H1 (cell line): ENCODE measurements at regions not wholly inside any gene's neighbourhood (a gene's known extent, or its start where the extent isn't known, plus 50 kb on each side); places are given as distances from the start of the nearest gene placed in this dataset.

Experiments
- BRCA1 ChIP-seq: IDR thresholded peaks from 2 replicates; pipeline ENCODE4 v1.6.1; 2012; ENCODE audit warnings: low read depth, low read length, improper control_type of control experiment
- CHD1 ChIP-seq: IDR thresholded peaks from 2 replicates; pipeline ENCODE4 v1.6.1; 2012; ENCODE audit warnings: low read depth, low read length, improper control_type of control experiment
- CHD2 ChIP-seq: IDR thresholded peaks from 2 replicates; pipeline ENCODE4 v1.6.1; 2012; ENCODE audit warnings: low read length, improper control_type of control experiment
- CTCF ChIP-seq, 3 experiments: IDR thresholded peaks; 1 replicate in 2 of 3; 2 replicates in 1 of 3; pipeline versions ENCODE4 v1.5.1 to v1.6.1; 2011; ENCODE audit warnings: low read length in 3 of 3, mild to moderate bottlenecking in 3 of 3, inconsistent platforms in 2 of 3, low read depth in 1 of 3, moderate library complexity in 1 of 3; ENCODE audit not compliant: insufficient read depth in 1 of 3; ENCODE audit errors: control extremely low read depth in 1 of 3
- JUN ChIP-seq: IDR thresholded peaks from 2 replicates; pipeline ENCODE4 v1.6.1; 2011; ENCODE audit warnings: low read depth, mild to moderate bottlenecking, improper control_type of control experiment, low read length
- POLR2AphosphoS5 ChIP-seq: IDR thresholded peaks from 2 replicates; pipeline ENCODE4 v1.6.1; 2011; ENCODE audit warnings: low read depth, low read length
- TAF1 ChIP-seq: IDR thresholded peaks from 2 replicates; pipeline ENCODE4 v1.6.1; 2011; ENCODE audit warnings: mild to moderate bottlenecking, low read depth, low read length

- TF ChIP-seq CTCF (IDR thresholded peaks at IDR 0.05; ENCODE audit: control extremely low read depth in 1 of 3, insufficient read depth in 1 of 3, low read depth in 1 of 3, low read length in 3 of 3) (no peak), BRCA1 (no peak), TAF1 (no peak), CHD1 (no peak), CHD2 (no peak), POLR2AphosphoS5 (no peak), JUN (no peak)
Measured at GRCh38 chr18:43952398-43952797, 675.1 kb upstream of the SYT4 start.
